Activated B cell treated with CpG ODN at 0.5 μM for 24 hours (primary cell): ENCODE measurements at regions not wholly inside any gene's neighbourhood (a gene's known extent, or its start where the extent isn't known, plus 50 kb on each side); places are given as distances from the start of the nearest gene placed in this dataset.

Experiments
- ATAC-seq: fragments of 200-7000 bp; cut with Tn5 transposase; one replicate; pipeline ENCODE4 v1.10.0; 2021; ENCODE audit warnings: low read depth, mild to moderate bottlenecking, moderate library complexity
- CTCF ChIA-PET: fragments of 350-600 bp; sonication (Branson Sonifier 250); formaldehyde crosslinking; loops from one replicate; lab custom pipeline; 2021; ENCODE audit warnings: antibody characterized with exemption; lab: Charles Lee
- POLR2A ChIA-PET: fragments of 350-600 bp; sonication (Branson Sonifier 250); formaldehyde crosslinking; loops from one replicate; lab custom pipeline; 2021; ENCODE audit warnings: antibody characterized with exemption; lab: Charles Lee
- DNase-seq: peaks from one replicate; pipeline ENCODE4 v3.0.0; 2022
- H3K27ac Mint-ChIP-seq: one replicate; pipeline ENCODE4 v1.8.0; 2020; ENCODE audit warnings: mixed read lengths
- H3K27me3 Mint-ChIP-seq: one replicate; pipeline ENCODE4 v1.8.0; 2021; ENCODE audit warnings: mixed read lengths
- H3K36me3 Mint-ChIP-seq: one replicate; pipeline ENCODE4 v1.8.0; 2021; ENCODE audit warnings: low read depth, mixed read lengths
- H3K4me1 Mint-ChIP-seq: one replicate; pipeline ENCODE4 v1.8.0; 2021; ENCODE audit warnings: mixed read lengths
- H3K4me3 Mint-ChIP-seq: one replicate; pipeline ENCODE4 v1.8.0; 2020; ENCODE audit warnings: mild to moderate bottlenecking, mixed read lengths
- H3K9me3 Mint-ChIP-seq: one replicate; pipeline ENCODE4 v1.8.0; 2020; ENCODE audit warnings: mixed read lengths
- intact Hi-C: fragments of 100-400 bp; cut with micrococcal nuclease; formaldehyde crosslinking; loops from one replicate; pipeline ENCODE4 v1.15.1; 2024
- TF ChIP-seq, protein P1 (sequence below): fragments of 200-600 bp; IDR thresholded peaks from one replicate; pipeline ENCODE4 v1.8.0; 2022; ENCODE audit warnings: antibody characterized with exemption, mild to moderate bottlenecking

GRCh38 chr14:104357689-104358527 is 219.5 kb downstream of the KIF26A start:
- Mint-ChIP-seq H3K9me3 (no peaks in the 10 kb centered on the region), H3K27me3 (peaks cover 11% of the 10 kb centered on the region), H3K27ac (no peak overlapping the region), H3K36me3 (no peaks in the 10 kb centered on the region), H3K4me1 (no peaks in the 10 kb centered on the region), H3K4me3 (no peak overlapping the region)
- no peak for DNase-seq
- TF ChIP-seq, protein P1, sequence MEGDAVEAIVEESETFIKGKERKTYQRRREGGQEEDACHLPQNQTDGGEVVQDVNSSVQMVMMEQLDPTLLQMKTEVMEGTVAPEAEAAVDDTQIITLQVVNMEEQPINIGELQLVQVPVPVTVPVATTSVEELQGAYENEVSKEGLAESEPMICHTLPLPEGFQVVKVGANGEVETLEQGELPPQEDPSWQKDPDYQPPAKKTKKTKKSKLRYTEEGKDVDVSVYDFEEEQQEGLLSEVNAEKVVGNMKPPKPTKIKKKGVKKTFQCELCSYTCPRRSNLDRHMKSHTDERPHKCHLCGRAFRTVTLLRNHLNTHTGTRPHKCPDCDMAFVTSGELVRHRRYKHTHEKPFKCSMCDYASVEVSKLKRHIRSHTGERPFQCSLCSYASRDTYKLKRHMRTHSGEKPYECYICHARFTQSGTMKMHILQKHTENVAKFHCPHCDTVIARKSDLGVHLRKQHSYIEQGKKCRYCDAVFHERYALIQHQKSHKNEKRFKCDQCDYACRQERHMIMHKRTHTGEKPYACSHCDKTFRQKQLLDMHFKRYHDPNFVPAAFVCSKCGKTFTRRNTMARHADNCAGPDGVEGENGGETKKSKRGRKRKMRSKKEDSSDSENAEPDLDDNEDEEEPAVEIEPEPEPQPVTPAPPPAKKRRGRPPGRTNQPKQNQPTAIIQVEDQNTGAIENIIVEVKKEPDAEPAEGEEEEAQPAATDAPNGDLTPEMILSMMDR = no peak
- ChIA-PET CTCF (no interaction called here), POLR2A (no interaction called here)
- intact Hi-C loops = no loop called here
- no peak for ATAC-seq

DNA sequence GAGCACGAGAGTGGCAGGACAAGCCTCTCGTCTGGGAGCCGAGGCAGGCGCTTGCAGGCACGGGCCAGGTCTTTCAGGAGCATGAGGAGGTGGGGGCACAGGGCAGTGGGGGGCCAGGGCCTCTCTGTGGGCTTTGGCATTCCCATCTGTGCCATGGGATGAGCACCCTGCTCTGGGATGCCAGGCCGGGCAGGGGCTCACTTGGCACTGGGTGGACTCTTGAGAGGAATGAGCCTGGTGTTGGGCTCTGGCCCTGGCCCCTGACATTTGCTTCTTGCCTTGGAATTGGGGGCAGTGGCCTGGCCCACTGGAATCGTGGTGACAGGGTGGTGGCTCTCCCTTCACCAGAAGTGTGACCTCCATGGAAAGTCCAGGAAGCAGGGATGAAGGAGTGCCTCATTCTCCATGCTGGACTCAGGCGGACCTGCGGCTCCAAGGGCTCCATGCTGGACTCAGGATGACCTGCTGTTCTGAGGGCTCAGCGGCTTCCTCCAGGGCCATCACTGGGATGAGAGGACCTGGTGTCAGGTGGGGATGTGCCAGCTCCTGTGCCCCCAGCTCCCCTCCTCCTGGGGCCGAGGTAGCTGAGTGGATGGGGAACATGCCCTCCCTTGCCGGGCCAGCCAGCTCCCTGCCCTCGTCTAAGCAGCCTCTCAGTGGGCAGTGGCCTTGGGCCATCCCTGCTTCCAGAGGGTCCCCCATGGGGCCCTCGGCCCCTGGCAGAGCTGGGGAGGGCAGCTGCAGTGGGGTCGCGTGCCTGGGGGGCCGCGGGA is 220.3 kb downstream of the KIF26A start:
- Mint-ChIP-seq H3K4me3 (no peak overlapping the region), H3K9me3 (no peaks in the 10 kb centered on the region), H3K4me1 (no peaks in the 10 kb centered on the region), H3K36me3 (no peaks in the 10 kb centered on the region), H3K27ac (no peak overlapping the region), H3K27me3 (peaks cover 8% of the 10 kb centered on the region)
- ChIA-PET CTCF (no interaction called here), POLR2A (no interaction called here)
- DNase-seq = no peak
- ATAC-seq = no peak
- TF ChIP-seq, protein P1 = no peak
- intact Hi-C loops = no loop called here

- no peaks in the 10 kb centered on the region for H3K9me3 Mint-ChIP-seq
- peaks cover 1% of the 10 kb centered on the region for H3K27me3 Mint-ChIP-seq
- no peak overlapping the region for H3K4me3 Mint-ChIP-seq
- DNase-seq = no peak
- ChIA-PET CTCF (no interaction called here), POLR2A (no interaction called here)
- TF ChIP-seq, protein P1 = no peak
- intact Hi-C loops = no loop called here
- no peak overlapping the region for H3K27ac Mint-ChIP-seq
- no peaks in the 10 kb centered on the region for H3K36me3 Mint-ChIP-seq
- H3K4me1 Mint-ChIP-seq = no peaks in the 10 kb centered on the region
- no peak for ATAC-seq
Observed at GRCh38 chr14:104359301-104359968, 220.1 kb upstream of the C14orf180 start.

- ATAC-seq (no peak), DNase-seq (no peak)
- no peak overlapping the region for H3K4me3 Mint-ChIP-seq
- no peaks in the 10 kb centered on the region for H3K36me3 Mint-ChIP-seq
- no peaks in the 10 kb centered on the region for H3K27me3 Mint-ChIP-seq
- intact Hi-C loops = no loop called here
- ChIA-PET POLR2A (no interaction called here), CTCF (no interaction called here)
- TF ChIP-seq, protein P1 = no peak
- no peaks in the 10 kb centered on the region for H3K9me3 Mint-ChIP-seq
- no peak overlapping the region for H3K27ac Mint-ChIP-seq
- no peaks in the 10 kb centered on the region for H3K4me1 Mint-ChIP-seq
Observed at GRCh38 chr14:104359969-104360442, 219.6 kb upstream of the C14orf180 start.

GRCh38 chr14:104360501-104360900 is 219.1 kb upstream of the C14orf180 start:
- POLR2A ChIA-PET = no interaction called here
- CTCF ChIA-PET = no interaction called here
- ATAC-seq = no peak

More at GRCh38 chr14:104360501-104360900, 219.1 kb upstream of the C14orf180 start:
- no peak overlapping the region for H3K4me3 Mint-ChIP-seq
- no peak for DNase-seq
- H3K4me1 Mint-ChIP-seq = no peaks in the 10 kb centered on the region
- H3K36me3 Mint-ChIP-seq = no peaks in the 10 kb centered on the region
- no peaks in the 10 kb centered on the region for H3K9me3 Mint-ChIP-seq
- no peaks in the 10 kb centered on the region for H3K27me3 Mint-ChIP-seq
- intact Hi-C loops = no loop called here
- TF ChIP-seq, protein P1 = no peak
- no peak overlapping the region for H3K27ac Mint-ChIP-seq
